SK-N-SH (cell line): ENCODE measurements at regions not wholly inside any gene's neighbourhood (a gene's known extent, or its start where the extent isn't known, plus 50 kb on each side); places are given as distances from the start of the nearest gene placed in this dataset.

Source experiments
- CTCF ChIA-PET: fragments of 300-600, 350-600 bp; formaldehyde crosslinking; extraction: SDS; loops from one replicate; lab custom pipeline; 2021; lab: Yijun Ruan, JAX
- POLR2A ChIA-PET: fragments of 350-600 bp; sonication (Branson Sonifier 250); formaldehyde crosslinking; extraction: SDS; loops from one replicate; lab custom pipeline; 2020; ENCODE audit warnings: antibody characterized with exemption, inconsistent platforms; lab: Yijun Ruan, JAX
- DNase-seq: peaks from one replicate; pipeline ENCODE4 v3.0.0; 2012
- H2AFZ ChIP-seq: fragments of 200-600 bp; sonication (generic); 2 replicates; pipeline ENCODE4 v1.8.1; 2016; ENCODE audit warnings: antibody characterized with exemption, mild to moderate bottlenecking, low read depth
- H3F3A ChIP-seq: fragments of 200-600 bp; sonication (generic); replicated peaks from 2 replicates; pipeline ENCODE3; 2016; ENCODE audit warnings: antibody characterized with exemption, mild to moderate bottlenecking; ENCODE audit not compliant: insufficient read depth
- H3K27ac ChIP-seq, 2 experiments: fragments of 200-500 bp in 1 of 2; fragments of 200-600 bp in 1 of 2; sonication (Bioruptor generic) in 1 of 2; sonication (generic), shearing (Covaris generic) in 1 of 2; 2 replicates each; pipeline versions ENCODE4 v1.5.1 to v1.6.1; 2014 to 2016; ENCODE audit warnings: low read depth in 2 of 2, inconsistent platforms in 1 of 2, low read length in 1 of 2, mild to moderate bottlenecking in 1 of 2, mixed read lengths in 1 of 2
- H3K27me3 ChIP-seq: fragments of 200-600 bp; sonication (generic), shearing (Covaris generic); 2 replicates; pipeline ENCODE4 v1.6.1; 2016; ENCODE audit warnings: mixed run types; ENCODE audit not compliant: insufficient read depth
- H3K36me3 ChIP-seq, 2 experiments: fragments of 200-500 bp in 1 of 2; fragments of 200-600 bp in 1 of 2; sonication (Bioruptor generic) in 1 of 2; sonication (generic) in 1 of 2; replicated peaks in 1 of 2; 2 replicates each; pipeline versions ENCODE3 to v1.5.1; 2014 to 2016; ENCODE audit warnings: low read length in 1 of 2, mild to moderate bottlenecking in 1 of 2; ENCODE audit not compliant: insufficient read depth in 2 of 2, control insufficient read depth in 1 of 2
- H3K4me1 ChIP-seq, 2 experiments: fragments of 200-500 bp in 1 of 2; fragments of 200-600 bp in 1 of 2; sonication (Bioruptor generic) in 1 of 2; sonication (generic), shearing (Covaris generic) in 1 of 2; 2 replicates each; pipeline versions ENCODE4 v1.5.1 to v1.6.1; 2014 to 2016; ENCODE audit warnings: low read depth in 1 of 2, low read length in 1 of 2, mixed run types in 1 of 2; ENCODE audit not compliant: insufficient read depth in 2 of 2, control insufficient read depth in 1 of 2
- H3K4me2 ChIP-seq: fragments of 200-600 bp; sonication (generic), shearing (Covaris generic); 2 replicates; pipeline ENCODE4 v1.6.1; 2017; ENCODE audit warnings: mixed run types
- H3K4me3 ChIP-seq, 2 experiments: fragments of 200-500 bp in 1 of 2; fragments of 200-600 bp in 1 of 2; sonication (Bioruptor generic) in 1 of 2; sonication (generic), shearing (Covaris generic) in 1 of 2; 2 replicates each; pipeline versions ENCODE4 v1.5.1 to v1.8.1; 2014 to 2016; ENCODE audit warnings: low read depth in 2 of 2, inconsistent platforms in 1 of 2, low read length in 1 of 2, mild to moderate bottlenecking in 1 of 2, mixed read lengths in 1 of 2, moderate library complexity in 1 of 2
- H3K79me2 ChIP-seq: fragments of 200-600 bp; sonication (generic); 2 replicates; pipeline ENCODE4 v1.8.1; 2017; ENCODE audit warnings: mild to moderate bottlenecking; ENCODE audit not compliant: insufficient read depth
- H3K9ac ChIP-seq: fragments of 200-600 bp; sonication (generic); 2 replicates; pipeline ENCODE4 v1.6.1; 2017; ENCODE audit warnings: mixed run types
- H3K9me2 ChIP-seq: fragments of 200-600 bp; sonication (generic); 2 replicates; pipeline ENCODE4 v1.6.1; 2017; ENCODE audit warnings: mixed run types
- H3K9me3 ChIP-seq: fragments of 200-600 bp; sonication (generic); 2 replicates; pipeline ENCODE4 v1.6.1; 2017; ENCODE audit warnings: mixed run types, mild to moderate bottlenecking, moderate library complexity
- H4K20me1 ChIP-seq: fragments of 200-600 bp; sonication (generic); 2 replicates; pipeline ENCODE4 v1.6.1; 2017; ENCODE audit warnings: mild to moderate bottlenecking, mixed run types; ENCODE audit not compliant: insufficient read depth
- ELF1 ChIP-seq: IDR thresholded peaks from 2 replicates; pipeline ENCODE4 v1.4.0; 2012
- EP300 ChIP-seq, 2 experiments: IDR thresholded peaks; 2 replicates each; pipeline versions ENCODE4 v1.4.0 to v1.6.1; 2012; ENCODE audit warnings: borderline replicate concordance in 1 of 2, low read depth in 1 of 2, low read length in 1 of 2
- EZH2phosphoT487 ChIP-seq: fragments of 200-600 bp; sonication (generic); IDR thresholded peaks from 2 replicates; pipeline ENCODE4 v1.6.1; 2017; ENCODE audit warnings: low read depth, mixed run types, mild to moderate bottlenecking, antibody characterized with exemption, moderate library complexity, borderline replicate concordance
- FOSL2 ChIP-seq: IDR thresholded peaks from 2 replicates; pipeline ENCODE4 v1.4.0; 2012; ENCODE audit warnings: low read depth, mild to moderate bottlenecking, moderate library complexity, borderline replicate concordance
- GABPA ChIP-seq: IDR thresholded peaks from 2 replicates; pipeline ENCODE4 v1.4.0; 2012; ENCODE audit warnings: low read depth, mild to moderate bottlenecking
- GATA2 ChIP-seq: sonication (generic); formaldehyde crosslinking; IDR thresholded peaks from 2 replicates; pipeline ENCODE4 v1.5.0; 2020; ENCODE audit warnings: mild to moderate bottlenecking, missing genetic modification reagents
- JUND ChIP-seq: IDR thresholded peaks from 2 replicates; pipeline ENCODE4 v1.4.0; 2012
- POLR2AphosphoS5 ChIP-seq: IDR thresholded peaks from 2 replicates; pipeline ENCODE4 v1.6.1; 2012; ENCODE audit warnings: low read depth, low read length
- RFX5 ChIP-seq: IDR thresholded peaks from 2 replicates; pipeline ENCODE4 v1.6.1; 2012; ENCODE audit warnings: mild to moderate bottlenecking, improper control_type of control experiment, low read length
- RXRA ChIP-seq: IDR thresholded peaks from 2 replicates; pipeline ENCODE4 v1.4.0; 2012; ENCODE audit warnings: low read depth, mild to moderate bottlenecking, borderline replicate concordance
- SIN3A ChIP-seq: IDR thresholded peaks from 2 replicates; pipeline ENCODE4 v1.6.1; 2012; ENCODE audit warnings: low read depth, mild to moderate bottlenecking, low read length, moderate library complexity, borderline replicate concordance
- SMC3 ChIP-seq: IDR thresholded peaks from 2 replicates; pipeline ENCODE4 v1.6.1; 2012; ENCODE audit warnings: low read depth, low read length, improper control_type of control experiment
- TCF12 ChIP-seq: IDR thresholded peaks from 2 replicates; pipeline ENCODE4 v1.4.0; 2012
- ZBTB33 ChIP-seq: IDR thresholded peaks from 2 replicates; pipeline ENCODE4 v1.4.0; 2012; ENCODE audit warnings: low read depth, borderline replicate concordance
- WGBS: methylation state at CpG from one replicate; pipeline ENCODE4 v1.1.6; 2017; ENCODE audit warnings: low lambda C conversion rate; 5-methylcytosine and 5-hydroxymethylcytosine counted together
- TF ChIP-seq, protein P1 (sequence below): IDR thresholded peaks from 2 replicates; pipeline ENCODE4 v1.4.0; 2012; ENCODE audit warnings: low read depth
- TF ChIP-seq, protein P2 (sequence below): fragments of 150-350 bp; IDR thresholded peaks from 2 replicates; pipeline ENCODE4 v1.6.1; 2017; ENCODE audit warnings: antibody characterized with exemption, low read length, low read depth, borderline replicate concordance
- TF ChIP-seq, protein P3 (sequence below): fragments of 200-600 bp; sonication (generic); IDR thresholded peaks from 2 replicates; pipeline ENCODE4 v1.6.1; 2017; ENCODE audit warnings: antibody characterized with exemption, mild to moderate bottlenecking, moderate library complexity
- TF ChIP-seq, protein P4 (sequence below): IDR thresholded peaks from 2 replicates; pipeline ENCODE4 v1.6.1; 2012; ENCODE audit warnings: mild to moderate bottlenecking, low read depth, low read length, moderate library complexity

DNA sequence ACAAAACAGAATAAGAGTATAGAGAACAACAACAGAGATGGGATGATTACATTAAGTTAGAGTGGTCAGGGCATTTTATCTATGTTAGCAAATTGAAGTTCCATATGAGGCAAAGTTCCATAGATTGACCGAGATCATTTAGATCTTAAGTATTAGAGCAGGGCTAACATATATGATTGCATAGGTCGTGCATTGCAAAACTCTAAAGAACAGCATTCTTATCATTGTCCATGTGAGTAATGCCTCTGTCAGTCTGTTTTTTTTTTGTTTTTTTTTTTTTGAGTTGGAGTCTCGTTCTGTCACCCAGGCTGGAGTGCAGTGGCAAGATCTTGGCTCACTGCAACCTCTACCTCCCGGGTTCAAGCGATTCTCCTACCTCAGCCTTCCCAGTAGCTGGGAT lies 341.7 kb upstream of the KCNH8 start:
- H3K9me2 ChIP-seq: no peaks in the 10 kb centered on the region
- H3K27me3 ChIP-seq: no peaks in the 10 kb centered on the region
- H3K4me3 ChIP-seq: no peak overlapping the region
- no peaks in the 10 kb centered on the region for H3K36me3 ChIP-seq
- WGBS: 49% methylated on average over 5 of the region's 5 CpGs
- no peaks in the 10 kb centered on the region for H4K20me1 ChIP-seq
- no peak overlapping the region for H2AFZ ChIP-seq
- ChIA-PET POLR2A (no interaction called here), CTCF (no interaction called here)
- H3K4me1 ChIP-seq: no peaks in the 10 kb centered on the region
- H3K27ac ChIP-seq: no peak overlapping the region
- H3K4me2 ChIP-seq: no peak overlapping the region
- no peaks in the 10 kb centered on the region for H3K79me2 ChIP-seq
- H3F3A ChIP-seq: no peaks in the 10 kb centered on the region
- no peaks in the 10 kb centered on the region for H3K9me3 ChIP-seq
- no peak overlapping the region for H3K9ac ChIP-seq
- TF ChIP-seq RXRA: no peak
- TF ChIP-seq EP300 (IDR thresholded peaks at IDR 0.05; ENCODE audit: borderline replicate concordance in 1 of 2, low read depth in 1 of 2, low read length in 1 of 2): no peak
- TF ChIP-seq, protein P1, sequence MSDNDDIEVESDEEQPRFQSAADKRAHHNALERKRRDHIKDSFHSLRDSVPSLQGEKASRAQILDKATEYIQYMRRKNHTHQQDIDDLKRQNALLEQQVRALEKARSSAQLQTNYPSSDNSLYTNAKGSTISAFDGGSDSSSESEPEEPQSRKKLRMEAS: no peak
- no peak for TF ChIP-seq JUND
- no peak for TF ChIP-seq EZH2phosphoT487
- TF ChIP-seq RFX5: no peak
- no peak for TF ChIP-seq TCF12
- TF ChIP-seq, protein P2, sequence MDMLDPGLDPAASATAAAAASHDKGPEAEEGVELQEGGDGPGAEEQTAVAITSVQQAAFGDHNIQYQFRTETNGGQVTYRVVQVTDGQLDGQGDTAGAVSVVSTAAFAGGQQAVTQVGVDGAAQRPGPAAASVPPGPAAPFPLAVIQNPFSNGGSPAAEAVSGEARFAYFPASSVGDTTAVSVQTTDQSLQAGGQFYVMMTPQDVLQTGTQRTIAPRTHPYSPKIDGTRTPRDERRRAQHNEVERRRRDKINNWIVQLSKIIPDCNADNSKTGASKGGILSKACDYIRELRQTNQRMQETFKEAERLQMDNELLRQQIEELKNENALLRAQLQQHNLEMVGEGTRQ: no peak
- no peak for TF ChIP-seq FOSL2
- no peak for TF ChIP-seq ELF1
- TF ChIP-seq SMC3: no peak
- TF ChIP-seq, protein P3, sequence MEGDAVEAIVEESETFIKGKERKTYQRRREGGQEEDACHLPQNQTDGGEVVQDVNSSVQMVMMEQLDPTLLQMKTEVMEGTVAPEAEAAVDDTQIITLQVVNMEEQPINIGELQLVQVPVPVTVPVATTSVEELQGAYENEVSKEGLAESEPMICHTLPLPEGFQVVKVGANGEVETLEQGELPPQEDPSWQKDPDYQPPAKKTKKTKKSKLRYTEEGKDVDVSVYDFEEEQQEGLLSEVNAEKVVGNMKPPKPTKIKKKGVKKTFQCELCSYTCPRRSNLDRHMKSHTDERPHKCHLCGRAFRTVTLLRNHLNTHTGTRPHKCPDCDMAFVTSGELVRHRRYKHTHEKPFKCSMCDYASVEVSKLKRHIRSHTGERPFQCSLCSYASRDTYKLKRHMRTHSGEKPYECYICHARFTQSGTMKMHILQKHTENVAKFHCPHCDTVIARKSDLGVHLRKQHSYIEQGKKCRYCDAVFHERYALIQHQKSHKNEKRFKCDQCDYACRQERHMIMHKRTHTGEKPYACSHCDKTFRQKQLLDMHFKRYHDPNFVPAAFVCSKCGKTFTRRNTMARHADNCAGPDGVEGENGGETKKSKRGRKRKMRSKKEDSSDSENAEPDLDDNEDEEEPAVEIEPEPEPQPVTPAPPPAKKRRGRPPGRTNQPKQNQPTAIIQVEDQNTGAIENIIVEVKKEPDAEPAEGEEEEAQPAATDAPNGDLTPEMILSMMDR: no peak
- TF ChIP-seq ZBTB33: no peak
- TF ChIP-seq GABPA: no peak
- TF ChIP-seq GATA2 (CRISPR knock-in tag): no peak
- no peak for TF ChIP-seq SIN3A
- no peak for TF ChIP-seq POLR2AphosphoS5
- TF ChIP-seq, protein P4, sequence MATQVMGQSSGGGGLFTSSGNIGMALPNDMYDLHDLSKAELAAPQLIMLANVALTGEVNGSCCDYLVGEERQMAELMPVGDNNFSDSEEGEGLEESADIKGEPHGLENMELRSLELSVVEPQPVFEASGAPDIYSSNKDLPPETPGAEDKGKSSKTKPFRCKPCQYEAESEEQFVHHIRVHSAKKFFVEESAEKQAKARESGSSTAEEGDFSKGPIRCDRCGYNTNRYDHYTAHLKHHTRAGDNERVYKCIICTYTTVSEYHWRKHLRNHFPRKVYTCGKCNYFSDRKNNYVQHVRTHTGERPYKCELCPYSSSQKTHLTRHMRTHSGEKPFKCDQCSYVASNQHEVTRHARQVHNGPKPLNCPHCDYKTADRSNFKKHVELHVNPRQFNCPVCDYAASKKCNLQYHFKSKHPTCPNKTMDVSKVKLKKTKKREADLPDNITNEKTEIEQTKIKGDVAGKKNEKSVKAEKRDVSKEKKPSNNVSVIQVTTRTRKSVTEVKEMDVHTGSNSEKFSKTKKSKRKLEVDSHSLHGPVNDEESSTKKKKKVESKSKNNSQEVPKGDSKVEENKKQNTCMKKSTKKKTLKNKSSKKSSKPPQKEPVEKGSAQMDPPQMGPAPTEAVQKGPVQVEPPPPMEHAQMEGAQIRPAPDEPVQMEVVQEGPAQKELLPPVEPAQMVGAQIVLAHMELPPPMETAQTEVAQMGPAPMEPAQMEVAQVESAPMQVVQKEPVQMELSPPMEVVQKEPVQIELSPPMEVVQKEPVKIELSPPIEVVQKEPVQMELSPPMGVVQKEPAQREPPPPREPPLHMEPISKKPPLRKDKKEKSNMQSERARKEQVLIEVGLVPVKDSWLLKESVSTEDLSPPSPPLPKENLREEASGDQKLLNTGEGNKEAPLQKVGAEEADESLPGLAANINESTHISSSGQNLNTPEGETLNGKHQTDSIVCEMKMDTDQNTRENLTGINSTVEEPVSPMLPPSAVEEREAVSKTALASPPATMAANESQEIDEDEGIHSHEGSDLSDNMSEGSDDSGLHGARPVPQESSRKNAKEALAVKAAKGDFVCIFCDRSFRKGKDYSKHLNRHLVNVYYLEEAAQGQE: no peak
- TF ChIP-seq, all 33 proteins: peak for 0
- no peak for DNase-seq
